ENCODE measurements at regions not wholly inside any gene's neighbourhood (a gene's known extent, or its start where the extent isn't known, plus 50 kb on each side); places are given as distances from the start of the nearest gene placed in this dataset.

DNA sequence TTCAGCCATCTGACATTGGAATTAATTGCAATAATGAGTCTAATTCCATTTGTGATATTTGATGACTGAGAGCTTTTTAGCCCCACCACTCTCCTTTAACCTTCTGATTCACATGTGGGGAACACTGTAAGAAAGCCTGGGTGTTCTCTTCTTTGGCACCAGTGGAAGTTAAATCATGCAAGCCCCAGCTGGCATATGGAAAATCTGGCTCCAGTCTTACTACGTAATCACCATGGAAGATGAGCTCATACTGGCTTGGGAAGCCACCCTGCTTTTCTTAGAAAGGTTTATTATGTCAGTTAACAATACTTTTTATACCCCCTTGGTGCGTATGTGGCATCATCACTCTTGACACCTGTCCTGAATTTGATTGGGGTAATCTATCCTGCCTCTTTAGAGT is 479.3 kb downstream of the SLC16A7 start:
- Histone ChIP-seq H3K4me3 (ENCODE audit: low read length) (no peak overlapping the region), H3K27me3 (ENCODE audit: control insufficient read depth in 1 of 2, insufficient read depth in 2 of 2, low read length in 2 of 2) (no peaks in the 10 kb centered on the region), H3K9me3 (ENCODE audit: control insufficient read depth in 1 of 2, insufficient read depth in 1 of 2, low read length in 2 of 2) (no peaks in the 10 kb centered on the region), H3K27ac (ENCODE audit: low read depth in 1 of 2, low read length in 2 of 2) (no peak overlapping the region), H3K36me3 (ENCODE audit: insufficient read depth, low read length) (no peaks in the 10 kb centered on the region), H3K4me1 (ENCODE audit: insufficient read depth, low read length) (no peaks in the 10 kb centered on the region)
- TF ChIP-seq, protein P1, sequence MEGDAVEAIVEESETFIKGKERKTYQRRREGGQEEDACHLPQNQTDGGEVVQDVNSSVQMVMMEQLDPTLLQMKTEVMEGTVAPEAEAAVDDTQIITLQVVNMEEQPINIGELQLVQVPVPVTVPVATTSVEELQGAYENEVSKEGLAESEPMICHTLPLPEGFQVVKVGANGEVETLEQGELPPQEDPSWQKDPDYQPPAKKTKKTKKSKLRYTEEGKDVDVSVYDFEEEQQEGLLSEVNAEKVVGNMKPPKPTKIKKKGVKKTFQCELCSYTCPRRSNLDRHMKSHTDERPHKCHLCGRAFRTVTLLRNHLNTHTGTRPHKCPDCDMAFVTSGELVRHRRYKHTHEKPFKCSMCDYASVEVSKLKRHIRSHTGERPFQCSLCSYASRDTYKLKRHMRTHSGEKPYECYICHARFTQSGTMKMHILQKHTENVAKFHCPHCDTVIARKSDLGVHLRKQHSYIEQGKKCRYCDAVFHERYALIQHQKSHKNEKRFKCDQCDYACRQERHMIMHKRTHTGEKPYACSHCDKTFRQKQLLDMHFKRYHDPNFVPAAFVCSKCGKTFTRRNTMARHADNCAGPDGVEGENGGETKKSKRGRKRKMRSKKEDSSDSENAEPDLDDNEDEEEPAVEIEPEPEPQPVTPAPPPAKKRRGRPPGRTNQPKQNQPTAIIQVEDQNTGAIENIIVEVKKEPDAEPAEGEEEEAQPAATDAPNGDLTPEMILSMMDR (IDR thresholded peaks at IDR 0.05) = no peak
- ATAC-seq (ENCODE audit: poor library complexity) (no peak), DNase-seq (no peak)
- no peaks in the 10 kb centered on the region for H3K27me3 Mint-ChIP-seq
- H3K9me3 Mint-ChIP-seq = peaks cover 3% of the 10 kb centered on the region
- no peaks in the 10 kb centered on the region for H3K4me1 Mint-ChIP-seq (ENCODE audit: low read depth)
- H3K36me3 Mint-ChIP-seq (ENCODE audit: low read depth) = no peaks in the 10 kb centered on the region
- CTCF ChIA-PET = no interaction called here
- H3K4me3 Mint-ChIP-seq = no peak overlapping the region
- intact Hi-C loops (cut with DNase I, micrococcal nuclease) = no loop called here
- POLR2A ChIA-PET = no interaction called here
- H3K27ac Mint-ChIP-seq = no peak overlapping the region

DNA sequence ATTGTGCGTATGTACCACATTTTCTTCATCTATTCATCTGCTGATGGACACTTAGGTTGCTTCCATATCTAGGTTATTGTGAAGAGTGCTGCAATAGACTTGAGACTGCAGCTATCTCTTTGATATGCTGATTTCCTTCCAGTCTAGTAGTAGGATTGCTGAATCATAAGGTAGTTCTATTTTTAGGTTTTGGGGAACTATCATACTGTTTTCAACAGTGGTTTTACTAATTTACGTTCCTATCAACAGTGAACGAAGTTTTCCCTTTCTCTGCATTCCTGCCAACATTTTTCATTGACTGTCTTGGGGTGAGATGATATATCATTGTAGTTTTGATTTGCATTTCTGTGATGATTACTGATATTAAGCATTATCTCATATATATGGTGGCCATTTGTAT is 482.2 kb downstream of the SLC16A7 start:
- Histone ChIP-seq H3K27ac (ENCODE audit: low read depth in 1 of 2, low read length in 2 of 2) (no peak overlapping the region), H3K27me3 (ENCODE audit: control insufficient read depth in 1 of 2, insufficient read depth in 2 of 2, low read length in 2 of 2) (no peaks in the 10 kb centered on the region), H3K36me3 (ENCODE audit: insufficient read depth, low read length) (no peaks in the 10 kb centered on the region), H3K4me1 (ENCODE audit: insufficient read depth, low read length) (no peaks in the 10 kb centered on the region), H3K9me3 (ENCODE audit: control insufficient read depth in 1 of 2, insufficient read depth in 1 of 2, low read length in 2 of 2) (no peaks in the 10 kb centered on the region), H3K4me3 (ENCODE audit: low read length) (no peak overlapping the region)
- intact Hi-C loops (cut with DNase I, micrococcal nuclease) = no loop called here
- TF ChIP-seq, protein P1 (IDR thresholded peaks at IDR 0.05) = no peak
- Mint-ChIP-seq H3K27me3 (no peaks in the 10 kb centered on the region), H3K4me3 (no peak overlapping the region), H3K4me1 (ENCODE audit: low read depth) (no peaks in the 10 kb centered on the region), H3K36me3 (ENCODE audit: low read depth) (no peaks in the 10 kb centered on the region), H3K9me3 (peaks cover 6% of the 10 kb centered on the region), H3K27ac (no peak overlapping the region)
- CTCF ChIA-PET = no interaction called here
- ATAC-seq (ENCODE audit: poor library complexity) (no peak), DNase-seq (no peak)
- POLR2A ChIA-PET = interaction anchor here (0.6 kb wide), 1 partner anchor 14 kb away, joined by 3 read pairs; no protein-coding TSS in a partner anchor

DNA sequence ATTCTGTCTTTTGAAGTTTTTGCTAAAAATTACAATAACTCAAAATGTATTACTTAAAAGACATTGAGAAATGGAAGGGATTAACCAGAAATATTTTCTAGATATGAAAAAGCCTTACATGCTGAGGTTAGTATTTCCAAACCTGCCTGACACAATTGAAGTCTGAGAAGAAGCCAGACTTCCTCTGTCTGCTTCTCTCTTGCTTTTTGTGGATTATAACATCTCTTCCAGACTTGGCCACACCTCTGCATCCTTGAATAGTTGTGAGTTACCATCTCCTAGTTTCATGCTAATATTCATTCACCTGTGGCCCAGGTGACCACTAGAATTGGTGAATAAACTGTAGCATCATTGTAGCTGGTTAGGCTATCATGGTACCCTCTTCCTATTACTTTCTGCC is 497.6 kb downstream of the SLC16A7 start:
- Mint-ChIP-seq H3K4me1 (ENCODE audit: low read depth) (no peaks in the 10 kb centered on the region), H3K36me3 (ENCODE audit: low read depth) (no peaks in the 10 kb centered on the region), H3K4me3 (no peak overlapping the region), H3K27me3 (no peaks in the 10 kb centered on the region), H3K9me3 (peaks cover 2% of the 10 kb centered on the region), H3K27ac (no peak overlapping the region)
- ChIA-PET POLR2A (no interaction called here), CTCF (no interaction called here)
- DNase-seq (no peak), ATAC-seq (ENCODE audit: poor library complexity) (no peak)
- H3K27me3 ChIP-seq (ENCODE audit: control insufficient read depth in 1 of 2, insufficient read depth in 2 of 2, low read length in 2 of 2) = no peaks in the 10 kb centered on the region
- H3K27ac ChIP-seq (ENCODE audit: low read depth in 1 of 2, low read length in 2 of 2) = no peak overlapping the region
- H3K4me3 ChIP-seq (ENCODE audit: low read length) = no peak overlapping the region
- intact Hi-C loops (cut with DNase I, micrococcal nuclease) = no loop called here
- no peaks in the 10 kb centered on the region for H3K4me1 ChIP-seq (ENCODE audit: insufficient read depth, low read length)
- H3K36me3 ChIP-seq (ENCODE audit: insufficient read depth, low read length) = no peaks in the 10 kb centered on the region
- TF ChIP-seq, protein P1 (IDR thresholded peaks at IDR 0.05) = no peak
- H3K9me3 ChIP-seq (ENCODE audit: control insufficient read depth in 1 of 2, insufficient read depth in 1 of 2, low read length in 2 of 2) = no peaks in the 10 kb centered on the region
